GM23338 (cell line): ENCODE measurements at regions not wholly inside any gene's neighbourhood (a gene's known extent, or its start where the extent isn't known, plus 50 kb on each side); places are given as distances from the start of the nearest gene placed in this dataset.
"Not testable (repeated sequence)": the region's sequence is repeated elsewhere in the genome, so short reads cannot be mapped to it uniquely, and the experiment has no call there.

ENCODE experiments used
- ATAC-seq: fragments of 200-7000 bp; cut with Tn5 transposase; 3 replicates; pipeline ENCODE4 v1.9.1; 2020
- DNase-seq: peaks from one replicate; pipeline ENCODE4 v3.0.0-alpha.2; 2015; ENCODE audit warnings: low spot score
- H2AFZ ChIP-seq: fragments of 200-600 bp; sonication (generic); 2 replicates; pipeline ENCODE4 v1.8.0; 2016; ENCODE audit warnings: antibody characterized with exemption, mild to moderate bottlenecking, moderate library complexity
- H3F3A ChIP-seq: fragments of 200-600 bp; sonication (generic); replicated peaks from 2 replicates; pipeline ENCODE4 v1.8.0; 2017; ENCODE audit warnings: antibody characterized with exemption, mixed run types, low read depth
- H3K27ac ChIP-seq: fragments of 200-600 bp; sonication (generic); 2 replicates; pipeline ENCODE4 v1.6.1; 2016; ENCODE audit warnings: low read depth
- H3K27me3 ChIP-seq: fragments of 200-600 bp; sonication (generic); 2 replicates; pipeline ENCODE4 v1.8.0; 2016; ENCODE audit warnings: mild to moderate bottlenecking, mixed run types, moderate library complexity; ENCODE audit not compliant: insufficient read depth
- H3K36me3 ChIP-seq: fragments of 200-600 bp; sonication (generic); 2 replicates; pipeline ENCODE4 v1.8.0; 2016; ENCODE audit warnings: mild to moderate bottlenecking; ENCODE audit not compliant: insufficient read depth
- H3K4me1 ChIP-seq: fragments of 200-600 bp; sonication (generic); 2 replicates; pipeline ENCODE4 v1.8.0; 2016; ENCODE audit warnings: mild to moderate bottlenecking, moderate library complexity; ENCODE audit not compliant: insufficient read depth
- H3K4me2 ChIP-seq: fragments of 200-600 bp; sonication (generic); 2 replicates; pipeline ENCODE4 v1.7.1; 2017; ENCODE audit warnings: mixed run types
- H3K4me3 ChIP-seq: fragments of 200-600 bp; sonication (generic); 2 replicates; pipeline ENCODE4 v1.6.1; 2016; ENCODE audit warnings: mixed run types
- H3K79me2 ChIP-seq: fragments of 200-600 bp; sonication (generic); replicated peaks from 2 replicates; pipeline ENCODE4 v1.8.0; 2017; ENCODE audit warnings: mild to moderate bottlenecking; ENCODE audit not compliant: insufficient read depth
- H3K9me2 ChIP-seq: fragments of 200-600 bp; sonication (generic); 2 replicates; pipeline ENCODE4 v1.8.0; 2017; ENCODE audit not compliant: insufficient read depth
- H4K20me1 ChIP-seq: fragments of 200-600 bp; sonication (generic); replicated peaks from 2 replicates; pipeline ENCODE4 v1.8.0; 2017; ENCODE audit warnings: mild to moderate bottlenecking; ENCODE audit not compliant: insufficient read depth
- H3K27ac Mint-ChIP-seq: 2 replicates; pipeline ENCODE4 v1.8.0; 2020; ENCODE audit warnings: inconsistent platforms, mild to moderate bottlenecking, moderate library complexity, mixed read lengths
- H3K27me3 Mint-ChIP-seq: 3 replicates; pipeline ENCODE4 v1.8.0; 2022; ENCODE audit warnings: low read depth, mild to moderate bottlenecking, moderate library complexity, mixed read lengths, inconsistent platforms; ENCODE audit not compliant: insufficient read depth, poor library complexity
- H3K36me3 Mint-ChIP-seq: 3 replicates; pipeline ENCODE4 v1.8.0; 2021; ENCODE audit warnings: low read depth, mild to moderate bottlenecking, inconsistent platforms, moderate library complexity, mixed read lengths
- H3K4me1 Mint-ChIP-seq: 3 replicates; pipeline ENCODE4 v1.8.0; 2020; ENCODE audit warnings: mild to moderate bottlenecking, inconsistent platforms, mixed read lengths
- H3K4me3 Mint-ChIP-seq: 3 replicates; pipeline ENCODE4 v1.8.0; 2021; ENCODE audit warnings: moderate library complexity, mild to moderate bottlenecking, inconsistent platforms, mixed read lengths
- H3K9me3 Mint-ChIP-seq: 3 replicates; pipeline ENCODE4 v1.8.0; 2020; ENCODE audit warnings: moderate library complexity, mild to moderate bottlenecking, inconsistent platforms, mixed read lengths
- CREB1 ChIP-seq: fragments of 250-450 bp; sonication (Bioruptor Pico); IDR thresholded peaks from 2 replicates; pipeline ENCODE4 v1.5.0; 2020; ENCODE audit warnings: low read depth, mild to moderate bottlenecking, moderate library complexity
- EZH2 ChIP-seq: fragments of 200-600 bp; sonication (generic); IDR thresholded peaks from one replicate; pipeline ENCODE4 v1.8.0; 2017; ENCODE audit warnings: antibody characterized with exemption, mild to moderate bottlenecking, low read depth; ENCODE audit not compliant: unreplicated experiment
- JUNB ChIP-seq: IDR thresholded peaks from one replicate; pipeline ENCODE4 v1.6.1; 2016; ENCODE audit warnings: antibody characterized with exemption; ENCODE audit not compliant: unreplicated experiment
- NANOG ChIP-seq: IDR thresholded peaks from 2 replicates; pipeline ENCODE4 v1.6.1; 2016; ENCODE audit warnings: antibody characterized with exemption, borderline replicate concordance
- POLR2AphosphoS5 ChIP-seq: IDR thresholded peaks from 2 replicates; pipeline ENCODE4 v1.6.1; 2016; ENCODE audit warnings: antibody characterized with exemption, low read depth
- REST ChIP-seq: IDR thresholded peaks from one replicate; pipeline ENCODE4 v1.6.1; 2018; ENCODE audit warnings: antibody characterized with exemption; ENCODE audit not compliant: unreplicated experiment
- ZNF114 ChIP-seq: fragments of 250-450 bp; sonication (Bioruptor Pico); IDR thresholded peaks from 2 replicates; pipeline ENCODE4 v1.5.0; 2020; ENCODE audit warnings: mild to moderate bottlenecking, moderate library complexity
- ZNF331 ChIP-seq: fragments of 250-450 bp; sonication (Bioruptor Pico); IDR thresholded peaks from 2 replicates; pipeline ENCODE4 v1.5.0; 2020; ENCODE audit warnings: low read depth, mild to moderate bottlenecking, moderate library complexity
- ZNF462 ChIP-seq: fragments of 250-450 bp; sonication (Bioruptor Pico); IDR thresholded peaks from 2 replicates; pipeline ENCODE4 v1.5.0; 2020; ENCODE audit warnings: mild to moderate bottlenecking, moderate library complexity
- TF ChIP-seq, protein P1 (sequence below): IDR thresholded peaks from 2 replicates; pipeline ENCODE4 v1.6.1; 2016; ENCODE audit warnings: antibody characterized with exemption
- TF ChIP-seq, protein P2 (sequence below), 2 experiments: fragments of 200-600 bp in 1 of 2; sonication (generic) in 1 of 2; conservative IDR thresholded peaks; 2 replicates each; pipeline versions ENCODE4 v1.5.1 to v1.6.1; 2016 to 2017; ENCODE audit warnings: antibody characterized with exemption in 2 of 2, low read depth in 2 of 2, mild to moderate bottlenecking in 2 of 2, moderate library complexity in 1 of 2

- not testable (repeated sequence) for H4K20me1 ChIP-seq, H3K9me2 ChIP-seq, DNase-seq, H3K36me3 ChIP-seq, H3K4me1 Mint-ChIP-seq, H3F3A ChIP-seq, H3K36me3 Mint-ChIP-seq, H2AFZ ChIP-seq, H3K27ac Mint-ChIP-seq, H3K9me3 Mint-ChIP-seq, H3K4me3 Mint-ChIP-seq, H3K27ac ChIP-seq, H3K4me3 ChIP-seq, H3K4me1 ChIP-seq, H3K27me3 Mint-ChIP-seq, ATAC-seq, H3K27me3 ChIP-seq, H3K79me2 ChIP-seq, H3K4me2 ChIP-seq
These were observed 83.4 kb downstream of the RPL10L start for GRCh38 chr14:46568161-46568560.

DNA sequence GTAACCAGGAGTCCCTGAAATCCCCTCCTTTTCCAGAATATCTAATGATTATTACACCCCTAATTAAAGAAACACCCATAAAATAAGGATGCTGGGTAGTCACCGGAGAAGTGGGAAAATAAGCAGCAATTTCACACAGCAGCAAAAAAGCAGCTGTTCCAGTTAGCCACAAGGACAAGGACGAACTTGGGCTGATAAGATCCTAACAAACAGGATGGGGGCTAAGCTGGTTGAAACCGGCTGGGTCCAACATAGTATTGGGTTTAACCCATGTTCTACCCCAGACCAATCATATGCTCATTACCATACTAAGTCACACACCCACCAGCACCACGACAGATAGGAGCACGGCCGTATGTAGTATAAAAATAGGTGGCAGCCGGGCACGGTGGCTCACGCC, 100.7 kb downstream of the RPL10L start:
- Mint-ChIP-seq H3K9me3 (0 out of 3 replicates have a peak, but pooled peaks cover 6% of the 10 kb centered on the region), H3K36me3 (0 out of 3 replicates have a peak, but pooled peaks cover 4% of the 10 kb centered on the region), H3K27ac (no peak overlapping the region), H3K4me1 (no peaks in the 10 kb centered on the region), H3K4me3 (no peak overlapping the region), H3K27me3 (peaks cover 3% of the 10 kb centered on the region)
- no peaks in the 10 kb centered on the region for H3K27me3 ChIP-seq
- H4K20me1 ChIP-seq, result no peaks in the 10 kb centered on the region
- H3K4me1 ChIP-seq, result no peaks in the 10 kb centered on the region
- H3F3A ChIP-seq, result no peaks in the 10 kb centered on the region
- H3K36me3 ChIP-seq, result no peaks in the 10 kb centered on the region
- H3K9me2 ChIP-seq, result no peaks in the 10 kb centered on the region
- H3K4me2 ChIP-seq, result no peak overlapping the region
- no peak overlapping the region for H3K27ac ChIP-seq
- ATAC-seq (no peak), DNase-seq (no peak)
- no peak overlapping the region for H3K4me3 ChIP-seq
- no peak overlapping the region for H2AFZ ChIP-seq
- H3K79me2 ChIP-seq, result no peaks in the 10 kb centered on the region
- no peak for TF ChIP-seq POLR2AphosphoS5
- TF ChIP-seq, protein P1, sequence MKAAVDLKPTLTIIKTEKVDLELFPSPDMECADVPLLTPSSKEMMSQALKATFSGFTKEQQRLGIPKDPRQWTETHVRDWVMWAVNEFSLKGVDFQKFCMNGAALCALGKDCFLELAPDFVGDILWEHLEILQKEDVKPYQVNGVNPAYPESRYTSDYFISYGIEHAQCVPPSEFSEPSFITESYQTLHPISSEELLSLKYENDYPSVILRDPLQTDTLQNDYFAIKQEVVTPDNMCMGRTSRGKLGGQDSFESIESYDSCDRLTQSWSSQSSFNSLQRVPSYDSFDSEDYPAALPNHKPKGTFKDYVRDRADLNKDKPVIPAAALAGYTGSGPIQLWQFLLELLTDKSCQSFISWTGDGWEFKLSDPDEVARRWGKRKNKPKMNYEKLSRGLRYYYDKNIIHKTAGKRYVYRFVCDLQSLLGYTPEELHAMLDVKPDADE, result no peak
- TF ChIP-seq, protein P2, sequence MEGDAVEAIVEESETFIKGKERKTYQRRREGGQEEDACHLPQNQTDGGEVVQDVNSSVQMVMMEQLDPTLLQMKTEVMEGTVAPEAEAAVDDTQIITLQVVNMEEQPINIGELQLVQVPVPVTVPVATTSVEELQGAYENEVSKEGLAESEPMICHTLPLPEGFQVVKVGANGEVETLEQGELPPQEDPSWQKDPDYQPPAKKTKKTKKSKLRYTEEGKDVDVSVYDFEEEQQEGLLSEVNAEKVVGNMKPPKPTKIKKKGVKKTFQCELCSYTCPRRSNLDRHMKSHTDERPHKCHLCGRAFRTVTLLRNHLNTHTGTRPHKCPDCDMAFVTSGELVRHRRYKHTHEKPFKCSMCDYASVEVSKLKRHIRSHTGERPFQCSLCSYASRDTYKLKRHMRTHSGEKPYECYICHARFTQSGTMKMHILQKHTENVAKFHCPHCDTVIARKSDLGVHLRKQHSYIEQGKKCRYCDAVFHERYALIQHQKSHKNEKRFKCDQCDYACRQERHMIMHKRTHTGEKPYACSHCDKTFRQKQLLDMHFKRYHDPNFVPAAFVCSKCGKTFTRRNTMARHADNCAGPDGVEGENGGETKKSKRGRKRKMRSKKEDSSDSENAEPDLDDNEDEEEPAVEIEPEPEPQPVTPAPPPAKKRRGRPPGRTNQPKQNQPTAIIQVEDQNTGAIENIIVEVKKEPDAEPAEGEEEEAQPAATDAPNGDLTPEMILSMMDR (conservative IDR thresholded peaks at IDR 0.05; ENCODE audit: low read depth in 2 of 2), result no peak
- TF ChIP-seq ZNF331 (CRISPR knock-in tag), result no peak
- TF ChIP-seq JUNB, result no peak
- TF ChIP-seq ZNF114 (CRISPR knock-in tag), result no peak
- TF ChIP-seq ZNF462 (CRISPR knock-in tag), result no peak
- TF ChIP-seq REST, result no peak
- no peak for TF ChIP-seq EZH2
- no peak for TF ChIP-seq NANOG
- TF ChIP-seq CREB1, result no peak
